OCI-LY7 (cell line): ENCODE measurements at regions not wholly inside any gene's neighbourhood (a gene's known extent, or its start where the extent isn't known, plus 50 kb on each side); places are given as distances from the start of the nearest gene placed in this dataset.

Source experiments
- BruUV-seq: library from RNA; stranded (reverse); fragments of 400-500 nt; replicated peaks from 2 replicates; lab custom pipeline; 2021; lab: Mats Ljungman, UMichigan
- CTCF ChIA-PET: fragments of 300-600 bp; sonication (Branson Sonifier 250); formaldehyde crosslinking; loops from one replicate; lab custom pipeline; 2022; ENCODE audit warnings: antibody characterized with exemption; ENCODE audit not compliant: unreplicated experiment; lab: Charles Lee
- POLR2A ChIA-PET: fragments of 300-600 bp; sonication (Branson Sonifier 250); formaldehyde crosslinking; loops from one replicate; lab custom pipeline; 2022; ENCODE audit warnings: antibody characterized with exemption; lab: Charles Lee
- DNase-seq: peaks from one replicate; pipeline ENCODE4 v3.0.0-alpha.2; 2015; ENCODE audit warnings: low spot score
- H2AFZ ChIP-seq: fragments of 200-600 bp; sonication (generic), shearing (Covaris generic); 2 replicates; pipeline ENCODE4 v1.6.1; 2014; ENCODE audit warnings: mild to moderate bottlenecking, antibody characterized with exemption, low read length, moderate library complexity
- H3K27ac ChIP-seq: fragments of 200-600 bp; sonication (generic); 2 replicates; pipeline ENCODE4 v1.5.1; 2014; ENCODE audit warnings: mixed run types, low read depth, mild to moderate bottlenecking, moderate library complexity, low read length, inconsistent platforms; ENCODE audit not compliant: poor library complexity, severe bottlenecking
- H3K36me3 ChIP-seq: fragments of 200-600 bp; sonication (generic); 2 replicates; pipeline ENCODE4 v1.6.1; 2014; ENCODE audit warnings: mild to moderate bottlenecking, antibody characterized with exemption, low read length, moderate library complexity, mixed read lengths; ENCODE audit not compliant: insufficient read depth
- H3K4me1 ChIP-seq: fragments of 200-600 bp; sonication (generic); 2 replicates; pipeline ENCODE4 v1.5.1; 2014; ENCODE audit warnings: mild to moderate bottlenecking, low read length; ENCODE audit not compliant: insufficient read depth, poor library complexity, severe bottlenecking
- H3K4me2 ChIP-seq: fragments of 200-600 bp; sonication (generic); 2 replicates; pipeline ENCODE4 v1.6.1; 2014; ENCODE audit warnings: mild to moderate bottlenecking, low read length
- H3K4me3 ChIP-seq: fragments of 200-600 bp; sonication (generic); 2 replicates; pipeline ENCODE4 v1.5.1; 2014; ENCODE audit warnings: mild to moderate bottlenecking, low read depth, low read length; ENCODE audit not compliant: poor library complexity, severe bottlenecking
- H3K79me2 ChIP-seq: fragments of 200-600 bp; sonication (generic); 2 replicates; pipeline ENCODE4 v1.6.1; 2016; ENCODE audit warnings: low read depth, mild to moderate bottlenecking, low read length, moderate library complexity, mixed read lengths; ENCODE audit not compliant: insufficient read depth
- H3K9me2 ChIP-seq: fragments of 200-600 bp; sonication (generic); 2 replicates; pipeline ENCODE4 v1.6.1; 2016; ENCODE audit warnings: mild to moderate bottlenecking, low read length, mixed read lengths; ENCODE audit not compliant: insufficient read depth
- H3K9me3 ChIP-seq: fragments of 200-600 bp; sonication (generic); 2 replicates; pipeline ENCODE4 v1.6.1; 2014; ENCODE audit warnings: mild to moderate bottlenecking, mixed run types, low read length, mixed read lengths
- H4K20me1 ChIP-seq: fragments of 200-600 bp; sonication (generic); 2 replicates; pipeline ENCODE4 v1.6.1; 2014; ENCODE audit warnings: mild to moderate bottlenecking, antibody characterized with exemption, low read length, moderate library complexity, mixed read lengths; ENCODE audit not compliant: insufficient read depth
- CTCF ChIP-seq: fragments of 200-600 bp; sonication (generic); conservative IDR thresholded peaks from 2 replicates; pipeline ENCODE4 v1.5.1; 2014; ENCODE audit warnings: mild to moderate bottlenecking, antibody characterized with exemption, low read length, moderate library complexity, mixed read lengths
- EZH2phosphoT487 ChIP-seq: fragments of 200-600 bp; sonication (generic); IDR thresholded peaks from 2 replicates; pipeline ENCODE4 v1.6.1; 2018; ENCODE audit warnings: low read depth, borderline replicate concordance, mild to moderate bottlenecking, mixed run types, antibody characterized with exemption, low read length, moderate library complexity, mixed read lengths
- intact Hi-C: fragments of 100-400 bp; cut with micrococcal nuclease; formaldehyde crosslinking; loops from one replicate; pipeline ENCODE4 v1.10.0; 2022; ENCODE audit not compliant: unreplicated experiment

GRCh38 chr1:184237588-184237987 lies 149.2 kb upstream of the C1orf21 start:
- Histone ChIP-seq H3K27ac (no peak overlapping the region), H3K4me2 (no peak overlapping the region), H3K4me3 (no peak overlapping the region), H3K9me3 (no peaks in the 10 kb centered on the region), H4K20me1 (no peaks in the 10 kb centered on the region), H3K36me3 (no peaks in the 10 kb centered on the region), H3K79me2 (no peaks in the 10 kb centered on the region), H2AFZ (no peak overlapping the region), H3K9me2 (no peaks in the 10 kb centered on the region), H3K4me1 (no peaks in the 10 kb centered on the region)
- CTCF ChIA-PET, result interaction anchor here (0.5 kb wide), 1 partner anchor 72 kb away, joined by 5 read pairs; no protein-coding TSS in a partner anchor
- POLR2A ChIA-PET, result interaction anchor here (1.3 kb wide), 1 partner anchor 25 kb away, joined by 4 read pairs; no protein-coding TSS in a partner anchor
- TF ChIP-seq EZH2phosphoT487 (no peak), CTCF (no peak)
- intact Hi-C loops, result no loop called here
- no TSS peak for BruUV-seq
- DNase-seq, result no peak

GRCh38 chr1:184241446-184241845 lies 145.4 kb upstream of the C1orf21 start:
- no peaks in the 10 kb centered on the region for H3K9me2 ChIP-seq
- no peak for DNase-seq
- H3K4me2 ChIP-seq, result no peak overlapping the region
- no peaks in the 10 kb centered on the region for H3K9me3 ChIP-seq
- H3K79me2 ChIP-seq, result no peaks in the 10 kb centered on the region
- TF ChIP-seq CTCF (no peak), EZH2phosphoT487 (no peak)
- no TSS peak for BruUV-seq
- H3K4me3 ChIP-seq, result no peak overlapping the region
- intact Hi-C loops, result no loop called here
- H2AFZ ChIP-seq, result no peak overlapping the region
- ChIA-PET CTCF (no interaction called here), POLR2A (no interaction called here)
- no peaks in the 10 kb centered on the region for H4K20me1 ChIP-seq
- no peak overlapping the region for H3K27ac ChIP-seq
- H3K4me1 ChIP-seq, result no peaks in the 10 kb centered on the region
- no peaks in the 10 kb centered on the region for H3K36me3 ChIP-seq

- TF ChIP-seq CTCF, result no peak
- no peak for TF ChIP-seq EZH2phosphoT487
- Histone ChIP-seq H3K4me3 (no peak overlapping the region), H3K36me3 (no peaks in the 10 kb centered on the region), H3K79me2 (no peaks in the 10 kb centered on the region), H3K4me2 (no peak overlapping the region), H4K20me1 (no peaks in the 10 kb centered on the region), H3K9me2 (no peaks in the 10 kb centered on the region), H3K9me3 (no peaks in the 10 kb centered on the region), H3K4me1 (no peaks in the 10 kb centered on the region), H3K27ac (no peak overlapping the region), H2AFZ (no peak overlapping the region)
- POLR2A ChIA-PET, result no interaction called here
- DNase-seq, result no peak
- intact Hi-C loops, result no loop called here
- CTCF ChIA-PET, result no interaction called here
- no TSS peak for BruUV-seq
These were observed 144.3 kb upstream of the C1orf21 start for GRCh38 chr1:184242507-184242943.
